ENCODE measurements at regions not wholly inside any gene's neighbourhood (a gene's known extent, or its start where the extent isn't known, plus 50 kb on each side); places are given as distances from the start of the nearest gene placed in this dataset.

- no peak for DNase-seq (ENCODE audit: low read depth)
Observed at GRCh38 chr2:43032213-43033015, 194.0 kb downstream of the ZFP36L2 start.

- no peak for DNase-seq (ENCODE audit: low read depth)
Observed at GRCh38 chr2:43031471-43032212, 194.8 kb downstream of the ZFP36L2 start.

GRCh38 chr2:43030551-43031307 lies 195.7 kb downstream of the ZFP36L2 start:
- DNase-seq (ENCODE audit: low read depth), result no peak

GRCh38 chr2:43029186-43029585 lies 197.2 kb downstream of the ZFP36L2 start:
- no peak for DNase-seq (ENCODE audit: low read depth)

- no peak for DNase-seq (ENCODE audit: low read depth)
Observed at GRCh38 chr2:43028188-43028587, 198.2 kb downstream of the ZFP36L2 start.

GRCh38 chr2:43027097-43027873 lies 199.1 kb downstream of the ZFP36L2 start:
- DNase-seq (ENCODE audit: low read depth), result no peak

- no peak for DNase-seq (ENCODE audit: low read depth)
Observed at GRCh38 chr2:43026426-43027096, 199.8 kb downstream of the ZFP36L2 start.

GRCh38 chr2:43025709-43026295 lies 200.6 kb downstream of the ZFP36L2 start:
- DNase-seq (ENCODE audit: low read depth), result no peak

- no peak for DNase-seq (ENCODE audit: low read depth)
Observed at GRCh38 chr2:43024515-43025011, 201.8 kb downstream of the ZFP36L2 start.

- DNase-seq (ENCODE audit: low read depth), result no peak
Observed at GRCh38 chr2:43023791-43024514, 202.5 kb downstream of the ZFP36L2 start.

GRCh38 chr2:43022896-43023295 lies 203.5 kb downstream of the ZFP36L2 start:
- DNase-seq (ENCODE audit: low read depth), result no peak

GRCh38 chr2:43021791-43022509 lies 204.5 kb downstream of the ZFP36L2 start:
- no peak for DNase-seq (ENCODE audit: low read depth)

GRCh38 chr2:43020990-43021669 lies 205.3 kb downstream of the ZFP36L2 start:
- no peak for DNase-seq (ENCODE audit: low read depth)

- DNase-seq (ENCODE audit: low read depth), result no peak
Observed at GRCh38 chr2:43020296-43020695, 206.1 kb downstream of the ZFP36L2 start.

GRCh38 chr2:43019536-43020183 lies 206.7 kb downstream of the ZFP36L2 start:
- no peak for DNase-seq (ENCODE audit: low read depth)

- no peak for DNase-seq (ENCODE audit: low read depth)
Observed at GRCh38 chr2:43019025-43019367, 207.4 kb downstream of the ZFP36L2 start.

- no peak for DNase-seq (ENCODE audit: low read depth)
Observed at GRCh38 chr2:43018179-43019024, 208.0 kb downstream of the ZFP36L2 start.
